Uterus (tissue), 3 donors: ENCODE measurements at regions not wholly inside any gene's neighbourhood (a gene's known extent, or its start where the extent isn't known, plus 50 kb on each side); places are given as distances from the start of the nearest gene placed in this dataset.
"Not testable (repeated sequence)": the region's sequence is repeated elsewhere in the genome, so short reads cannot be mapped to it uniquely, and the experiment has no call there.

Source experiments
- DNase-seq, 2 donors: peaks; one replicate each; pipeline ENCODE4 v3.0.0-alpha.2; 2019 to 2020
- H3K27ac ChIP-seq, 2 donors: fragments of 200-600 bp; sonication (generic); 1 replicate in 1 of 2; 2 replicates in 1 of 2; pipeline ENCODE4 v1.5.1; 2016 to 2018
- H3K27me3 ChIP-seq, 2 donors: fragments of 200-600 bp; sonication (generic); one replicate each; pipeline ENCODE4 v1.5.1; 2018 to 2019; ENCODE audit warnings: control low read depth in 1 of 2
- H3K36me3 ChIP-seq, 2 donors: fragments of 200-600 bp; sonication (generic); one replicate each; pipeline ENCODE4 v1.5.1; 2019; ENCODE audit warnings: control low read depth in 1 of 2
- H3K4me1 ChIP-seq, 2 donors: fragments of 200-600 bp; sonication (generic); one replicate each; pipeline ENCODE4 v1.5.1; 2018 to 2019; ENCODE audit warnings: control low read depth in 1 of 2
- H3K4me3 ChIP-seq, 2 donors: fragments of 200-600 bp; sonication (generic); 1 replicate in 1 of 2; 2 replicates in 1 of 2; pipeline ENCODE4 v1.5.1; 2018 to 2019; ENCODE audit warnings: mild to moderate bottlenecking in 1 of 2
- H3K9me3 ChIP-seq, 2 donors: fragments of 200-600 bp; sonication (generic); one replicate each; pipeline ENCODE4 v1.5.1; 2019; ENCODE audit warnings: control low read depth in 1 of 2
- POLR2A ChIP-seq, 2 donors: fragments of 450-650 bp; IDR thresholded peaks; one replicate each; pipeline ENCODE4 v1.6.1; 2016; ENCODE audit warnings: antibody characterized with exemption in 2 of 2, mild to moderate bottlenecking in 1 of 2, moderate library complexity in 1 of 2
- intact Hi-C: fragments of 100-400 bp; cut with DNase I; formaldehyde crosslinking; loops from one replicate; pipeline ENCODE4 v1.15.1; 2023; ENCODE audit warnings: low total_unique reads
- TF ChIP-seq, protein P1 (sequence below), 4 experiments: fragments of 200-600 bp in 2 of 4; fragments of 450-650 bp in 2 of 4; sonication (generic) in 2 of 4; IDR thresholded peaks; one replicate each; pipeline ENCODE4 v1.5.1; 2016 to 2019; ENCODE audit warnings: antibody characterized with exemption in 4 of 4, mild to moderate bottlenecking in 2 of 4, moderate library complexity in 1 of 4
- donor health status: DM: yes; HTN: yes; CAD: no.

GRCh38 chr9:28981129-28981528 lies 1407.8 kb upstream of the C9orf72 start:
- DNase-seq, result no peak
- Histone ChIP-seq H3K36me3 (no peaks in the 10 kb centered on the region), H3K9me3 (no peaks in the 10 kb centered on the region), H3K27me3 (no peaks in the 10 kb centered on the region), H3K4me3 (no peak overlapping the region), H3K27ac (no peak overlapping the region), H3K4me1 (no peaks in the 10 kb centered on the region)
- TF ChIP-seq POLR2A (IDR thresholded peaks at IDR 0.05), result no peak
- TF ChIP-seq, protein P1, sequence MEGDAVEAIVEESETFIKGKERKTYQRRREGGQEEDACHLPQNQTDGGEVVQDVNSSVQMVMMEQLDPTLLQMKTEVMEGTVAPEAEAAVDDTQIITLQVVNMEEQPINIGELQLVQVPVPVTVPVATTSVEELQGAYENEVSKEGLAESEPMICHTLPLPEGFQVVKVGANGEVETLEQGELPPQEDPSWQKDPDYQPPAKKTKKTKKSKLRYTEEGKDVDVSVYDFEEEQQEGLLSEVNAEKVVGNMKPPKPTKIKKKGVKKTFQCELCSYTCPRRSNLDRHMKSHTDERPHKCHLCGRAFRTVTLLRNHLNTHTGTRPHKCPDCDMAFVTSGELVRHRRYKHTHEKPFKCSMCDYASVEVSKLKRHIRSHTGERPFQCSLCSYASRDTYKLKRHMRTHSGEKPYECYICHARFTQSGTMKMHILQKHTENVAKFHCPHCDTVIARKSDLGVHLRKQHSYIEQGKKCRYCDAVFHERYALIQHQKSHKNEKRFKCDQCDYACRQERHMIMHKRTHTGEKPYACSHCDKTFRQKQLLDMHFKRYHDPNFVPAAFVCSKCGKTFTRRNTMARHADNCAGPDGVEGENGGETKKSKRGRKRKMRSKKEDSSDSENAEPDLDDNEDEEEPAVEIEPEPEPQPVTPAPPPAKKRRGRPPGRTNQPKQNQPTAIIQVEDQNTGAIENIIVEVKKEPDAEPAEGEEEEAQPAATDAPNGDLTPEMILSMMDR (IDR thresholded peaks at IDR 0.05), result no peak
- intact Hi-C loops, result no loop called here

DNA sequence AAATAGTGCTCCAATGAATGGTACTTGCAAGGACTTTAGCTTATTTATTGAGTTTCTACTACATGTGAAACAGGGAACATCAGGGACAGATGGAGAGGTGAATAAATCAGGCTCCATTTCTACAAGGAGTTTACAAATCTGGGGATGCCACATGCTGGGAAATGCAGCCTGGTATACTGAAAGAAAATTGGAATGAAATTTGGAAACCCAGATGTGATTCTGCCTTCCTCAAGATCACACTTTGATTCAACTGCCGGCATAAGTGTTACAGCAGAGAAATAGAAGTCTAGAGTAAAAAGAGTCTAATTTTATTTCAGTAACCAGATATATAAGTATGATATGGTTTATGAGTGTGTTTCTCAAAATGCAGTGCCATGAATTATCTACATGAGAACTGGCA lies 1408.4 kb upstream of the C9orf72 start:
- intact Hi-C loops, result no loop called here
- no peak overlapping the region for H3K27ac ChIP-seq
- H3K9me3 ChIP-seq, result no peaks in the 10 kb centered on the region
- H3K36me3 ChIP-seq, result no peaks in the 10 kb centered on the region
- H3K4me3 ChIP-seq, result no peak overlapping the region
- TF ChIP-seq, protein P1 (IDR thresholded peaks at IDR 0.05), result no peak
- no peak for TF ChIP-seq POLR2A (IDR thresholded peaks at IDR 0.05)
- no peak for DNase-seq
- no peaks in the 10 kb centered on the region for H3K4me1 ChIP-seq
- no peaks in the 10 kb centered on the region for H3K27me3 ChIP-seq

- Histone ChIP-seq H3K27me3 (no peaks in the 10 kb centered on the region), H3K9me3 (no peaks in the 10 kb centered on the region), H3K4me1 (no peaks in the 10 kb centered on the region), H3K27ac (no peak overlapping the region), H3K36me3 (no peaks in the 10 kb centered on the region), H3K4me3 (no peak overlapping the region)
- intact Hi-C loops, result no loop called here
- no peak for DNase-seq
- TF ChIP-seq, protein P1 (IDR thresholded peaks at IDR 0.05), result no peak
- TF ChIP-seq POLR2A (IDR thresholded peaks at IDR 0.05), result no peak
These were observed 1410.7 kb upstream of the C9orf72 start for GRCh38 chr9:28984016-28984415.

GRCh38 chr9:28990009-28990408 lies 1416.7 kb upstream of the C9orf72 start:
- H3K4me3 ChIP-seq, H3K4me1 ChIP-seq, H3K9me3 ChIP-seq, H3K27me3 ChIP-seq, H3K36me3 ChIP-seq, intact Hi-C loops, DNase-seq, H3K27ac ChIP-seq: not testable (repeated sequence)

DNA sequence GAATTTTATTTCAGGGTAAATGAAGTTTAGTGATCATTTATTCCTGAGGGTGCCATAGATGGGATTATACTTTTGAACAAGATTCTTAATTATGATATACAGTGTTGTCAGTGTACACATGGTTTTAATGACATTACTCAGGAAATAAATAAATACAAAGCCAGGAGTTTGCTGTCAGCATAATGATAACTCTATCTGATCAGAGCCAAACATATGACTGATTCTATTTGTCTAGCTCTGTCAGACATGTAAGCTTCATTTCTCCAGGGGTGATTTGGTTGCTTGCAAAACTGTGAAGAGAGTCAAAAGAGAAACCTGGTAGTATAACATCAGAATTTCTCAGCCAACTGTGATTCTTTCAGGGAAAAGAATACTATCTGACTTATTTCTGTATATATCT lies 1425.8 kb upstream of the C9orf72 start:
- H3K9me3 ChIP-seq, result no peaks in the 10 kb centered on the region
- no peaks in the 10 kb centered on the region for H3K4me1 ChIP-seq
- H3K36me3 ChIP-seq, result no peaks in the 10 kb centered on the region
- no peak overlapping the region for H3K27ac ChIP-seq
- H3K27me3 ChIP-seq, result no peaks in the 10 kb centered on the region
- intact Hi-C loops, result no loop called here
- DNase-seq, result no peak
- no peak for TF ChIP-seq POLR2A (IDR thresholded peaks at IDR 0.05)
- TF ChIP-seq, protein P1 (IDR thresholded peaks at IDR 0.05), result no peak
- no peak overlapping the region for H3K4me3 ChIP-seq

DNA sequence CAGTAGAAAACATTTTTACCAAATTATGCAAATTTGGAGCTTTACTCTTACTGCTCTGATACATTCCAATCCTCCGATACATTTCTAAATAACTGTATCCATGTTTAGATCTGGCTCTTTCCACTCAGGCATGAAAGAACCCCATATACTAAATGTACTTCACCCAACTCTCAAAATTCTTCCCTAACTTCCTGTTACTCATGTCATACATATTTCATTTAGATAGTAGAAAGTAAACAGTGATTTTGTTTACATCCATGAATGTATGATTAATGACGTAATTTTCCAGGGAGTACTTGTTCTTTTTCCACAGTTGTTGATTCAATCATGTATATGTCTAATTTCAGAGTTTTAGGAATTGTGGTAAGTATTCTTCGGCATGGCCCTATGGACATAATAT lies 1426.5 kb upstream of the C9orf72 start:
- no peaks in the 10 kb centered on the region for H3K36me3 ChIP-seq
- no peaks in the 10 kb centered on the region for H3K27me3 ChIP-seq
- intact Hi-C loops, result no loop called here
- TF ChIP-seq, protein P1 (IDR thresholded peaks at IDR 0.05), result no peak
- TF ChIP-seq POLR2A (IDR thresholded peaks at IDR 0.05), result no peak
- DNase-seq, result no peak
- no peak overlapping the region for H3K27ac ChIP-seq
- no peaks in the 10 kb centered on the region for H3K4me1 ChIP-seq
- H3K4me3 ChIP-seq, result no peak overlapping the region
- no peaks in the 10 kb centered on the region for H3K9me3 ChIP-seq
